ENCODE measurements at regions not wholly inside any gene's neighbourhood (a gene's known extent, or its start where the extent isn't known, plus 50 kb on each side); places are given as distances from the start of the nearest gene placed in this dataset.

GRCh38 chr2:75278821-75279379 is 79.6 kb upstream of the TACR1 start:
- Histone ChIP-seq H3K4me3 (ENCODE audit: low read depth, low read length, poor library complexity, severe bottlenecking) (no peak overlapping the region), H3K9me3 (ENCODE audit: low read length) (no peaks in the 10 kb centered on the region), H2AFZ (ENCODE audit: low read length) (no peak overlapping the region), H3K4me2 (ENCODE audit: low read length) (no peak overlapping the region), H4K20me1 (ENCODE audit: insufficient read depth, low read length) (no peaks in the 10 kb centered on the region), H3K79me2 (ENCODE audit: insufficient read depth, low read depth, low read length) (no peaks in the 10 kb centered on the region), H3K36me3 (ENCODE audit: insufficient read depth, low read length) (no peaks in the 10 kb centered on the region), H3K27ac (ENCODE audit: low read depth, low read length, poor library complexity, severe bottlenecking) (no peak overlapping the region), H3K4me1 (ENCODE audit: insufficient read depth, low read length, poor library complexity, severe bottlenecking) (no peaks in the 10 kb centered on the region), H3K9me2 (ENCODE audit: insufficient read depth, low read length) (no peaks in the 10 kb centered on the region)
- CTCF ChIA-PET (ENCODE audit: unreplicated experiment): no interaction called here
- TF ChIP-seq CTCF (conservative IDR thresholded peaks at IDR 0.05; ENCODE audit: low read length) (no peak), EZH2phosphoT487 (IDR thresholded peaks at IDR 0.05; ENCODE audit: borderline replicate concordance, low read depth, low read length) (no peak)
- intact Hi-C loops (cut with micrococcal nuclease; ENCODE audit: unreplicated experiment): no loop called here
- no peak for DNase-seq (ENCODE audit: low spot score)
- POLR2A ChIA-PET: no interaction called here
- no TSS peak for BruUV-seq (replicated peaks)

GRCh38 chr2:75278314-75278713 is 79.0 kb upstream of the TACR1 start:
- Histone ChIP-seq H3K27ac (ENCODE audit: low read depth, low read length, poor library complexity, severe bottlenecking) (no peak overlapping the region), H3K4me3 (ENCODE audit: low read depth, low read length, poor library complexity, severe bottlenecking) (no peak overlapping the region), H3K9me3 (ENCODE audit: low read length) (no peaks in the 10 kb centered on the region), H3K9me2 (ENCODE audit: insufficient read depth, low read length) (no peaks in the 10 kb centered on the region), H3K36me3 (ENCODE audit: insufficient read depth, low read length) (no peaks in the 10 kb centered on the region), H3K4me1 (ENCODE audit: insufficient read depth, low read length, poor library complexity, severe bottlenecking) (no peaks in the 10 kb centered on the region), H4K20me1 (ENCODE audit: insufficient read depth, low read length) (no peaks in the 10 kb centered on the region), H2AFZ (ENCODE audit: low read length) (no peak overlapping the region), H3K79me2 (ENCODE audit: insufficient read depth, low read depth, low read length) (no peaks in the 10 kb centered on the region), H3K4me2 (ENCODE audit: low read length) (no peak overlapping the region)
- intact Hi-C loops (cut with micrococcal nuclease; ENCODE audit: unreplicated experiment): no loop called here
- no TSS peak for BruUV-seq (replicated peaks)
- TF ChIP-seq CTCF (conservative IDR thresholded peaks at IDR 0.05; ENCODE audit: low read length) (no peak), EZH2phosphoT487 (IDR thresholded peaks at IDR 0.05; ENCODE audit: borderline replicate concordance, low read depth, low read length) (no peak)
- no peak for DNase-seq (ENCODE audit: low spot score)
- ChIA-PET CTCF (ENCODE audit: unreplicated experiment) (no interaction called here), POLR2A (no interaction called here)

GRCh38 chr2:75277111-75277510 is 77.8 kb upstream of the TACR1 start:
- Histone ChIP-seq H3K79me2 (ENCODE audit: insufficient read depth, low read depth, low read length) (no peaks in the 10 kb centered on the region), H3K9me2 (ENCODE audit: insufficient read depth, low read length) (no peaks in the 10 kb centered on the region), H3K4me1 (ENCODE audit: insufficient read depth, low read length, poor library complexity, severe bottlenecking) (no peaks in the 10 kb centered on the region), H3K4me2 (ENCODE audit: low read length) (no peak overlapping the region), H3K27ac (ENCODE audit: low read depth, low read length, poor library complexity, severe bottlenecking) (no peak overlapping the region), H3K9me3 (ENCODE audit: low read length) (no peaks in the 10 kb centered on the region), H4K20me1 (ENCODE audit: insufficient read depth, low read length) (no peaks in the 10 kb centered on the region), H2AFZ (ENCODE audit: low read length) (no peak overlapping the region), H3K36me3 (ENCODE audit: insufficient read depth, low read length) (no peaks in the 10 kb centered on the region), H3K4me3 (ENCODE audit: low read depth, low read length, poor library complexity, severe bottlenecking) (no peak overlapping the region)
- DNase-seq (ENCODE audit: low spot score): no peak
- CTCF ChIA-PET (ENCODE audit: unreplicated experiment): no interaction called here
- POLR2A ChIA-PET: interaction anchor here (0.7 kb wide), 1 partner anchor 116 kb away, joined by 3 read pairs; no protein-coding TSS in a partner anchor
- intact Hi-C loops (cut with micrococcal nuclease; ENCODE audit: unreplicated experiment): no loop called here
- no TSS peak for BruUV-seq (replicated peaks)
- TF ChIP-seq EZH2phosphoT487 (IDR thresholded peaks at IDR 0.05; ENCODE audit: borderline replicate concordance, low read depth, low read length): no peak
- no peak for TF ChIP-seq CTCF (conservative IDR thresholded peaks at IDR 0.05; ENCODE audit: low read length)

Data from OCI-LY7 (cell line).